Esophagus muscularis mucosa (tissue), 3 donors: ENCODE measurements at regions not wholly inside any gene's neighbourhood (a gene's known extent, or its start where the extent isn't known, plus 50 kb on each side); places are given as distances from the start of the nearest gene placed in this dataset.
"Not testable (repeated sequence)": the region's sequence is repeated elsewhere in the genome, so short reads cannot be mapped to it uniquely, and the experiment has no call there.

Experiments
- POLR2A ChIP-seq: fragments of 450-650 bp; IDR thresholded peaks from one replicate; pipeline ENCODE4 v1.6.1; 2017; ENCODE audit warnings: antibody characterized with exemption, moderate library complexity, mild to moderate bottlenecking, low read depth
- TF ChIP-seq, protein P1 (sequence below), 3 experiments: fragments of 200-600 bp in 2 of 3; fragments of 450-650 bp in 1 of 3; sonication (generic) in 2 of 3; IDR thresholded peaks; one replicate each; pipeline ENCODE4 v1.5.1; 2017 to 2019; ENCODE audit warnings: antibody characterized with exemption in 3 of 3, mild to moderate bottlenecking in 2 of 3, moderate library complexity in 1 of 3

DNA sequence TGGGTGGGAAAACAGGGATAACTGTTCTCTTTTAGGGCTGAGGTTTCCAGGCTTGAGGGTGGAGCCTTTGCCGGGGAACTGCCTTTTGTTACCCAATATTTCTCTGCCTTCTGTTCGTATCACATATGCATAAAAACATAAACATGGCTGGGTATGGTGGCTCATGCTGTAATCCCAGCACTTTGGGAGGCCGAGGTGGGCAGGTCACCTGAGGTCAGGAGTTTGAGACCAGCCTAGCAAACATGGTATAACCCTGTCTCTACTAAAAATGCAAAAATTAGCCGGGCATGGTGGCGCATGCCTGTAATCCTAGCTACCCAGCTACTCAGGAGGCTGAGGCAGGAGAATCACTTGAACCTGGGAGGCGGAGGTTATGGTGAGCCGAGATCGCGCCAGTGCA is 60.2 kb upstream of the SHANK2 start:
- TF ChIP-seq, protein P1, sequence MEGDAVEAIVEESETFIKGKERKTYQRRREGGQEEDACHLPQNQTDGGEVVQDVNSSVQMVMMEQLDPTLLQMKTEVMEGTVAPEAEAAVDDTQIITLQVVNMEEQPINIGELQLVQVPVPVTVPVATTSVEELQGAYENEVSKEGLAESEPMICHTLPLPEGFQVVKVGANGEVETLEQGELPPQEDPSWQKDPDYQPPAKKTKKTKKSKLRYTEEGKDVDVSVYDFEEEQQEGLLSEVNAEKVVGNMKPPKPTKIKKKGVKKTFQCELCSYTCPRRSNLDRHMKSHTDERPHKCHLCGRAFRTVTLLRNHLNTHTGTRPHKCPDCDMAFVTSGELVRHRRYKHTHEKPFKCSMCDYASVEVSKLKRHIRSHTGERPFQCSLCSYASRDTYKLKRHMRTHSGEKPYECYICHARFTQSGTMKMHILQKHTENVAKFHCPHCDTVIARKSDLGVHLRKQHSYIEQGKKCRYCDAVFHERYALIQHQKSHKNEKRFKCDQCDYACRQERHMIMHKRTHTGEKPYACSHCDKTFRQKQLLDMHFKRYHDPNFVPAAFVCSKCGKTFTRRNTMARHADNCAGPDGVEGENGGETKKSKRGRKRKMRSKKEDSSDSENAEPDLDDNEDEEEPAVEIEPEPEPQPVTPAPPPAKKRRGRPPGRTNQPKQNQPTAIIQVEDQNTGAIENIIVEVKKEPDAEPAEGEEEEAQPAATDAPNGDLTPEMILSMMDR (IDR thresholded peaks at IDR 0.05): not testable (repeated sequence)
- not testable (repeated sequence) for TF ChIP-seq POLR2A
